HG03159 (cell line): ENCODE measurements at regions not wholly inside any gene's neighbourhood (a gene's known extent, or its start where the extent isn't known, plus 50 kb on each side); places are given as distances from the start of the nearest gene placed in this dataset.

Experiments used
- ATAC-seq: cut with Tn5 transposase; IDR thresholded peaks from one replicate; pipeline ENCODE4 v1.9.1; 2021; ENCODE audit warnings: mild to moderate bottlenecking, moderate library complexity; ENCODE audit not compliant: unreplicated experiment

GRCh38 chr13:40232311-40233040 is 434.0 kb downstream of the FOXO1 start:
- no peak for ATAC-seq

GRCh38 chr13:40233731-40234195 is 432.7 kb downstream of the FOXO1 start:
- no peak for ATAC-seq

DNA sequence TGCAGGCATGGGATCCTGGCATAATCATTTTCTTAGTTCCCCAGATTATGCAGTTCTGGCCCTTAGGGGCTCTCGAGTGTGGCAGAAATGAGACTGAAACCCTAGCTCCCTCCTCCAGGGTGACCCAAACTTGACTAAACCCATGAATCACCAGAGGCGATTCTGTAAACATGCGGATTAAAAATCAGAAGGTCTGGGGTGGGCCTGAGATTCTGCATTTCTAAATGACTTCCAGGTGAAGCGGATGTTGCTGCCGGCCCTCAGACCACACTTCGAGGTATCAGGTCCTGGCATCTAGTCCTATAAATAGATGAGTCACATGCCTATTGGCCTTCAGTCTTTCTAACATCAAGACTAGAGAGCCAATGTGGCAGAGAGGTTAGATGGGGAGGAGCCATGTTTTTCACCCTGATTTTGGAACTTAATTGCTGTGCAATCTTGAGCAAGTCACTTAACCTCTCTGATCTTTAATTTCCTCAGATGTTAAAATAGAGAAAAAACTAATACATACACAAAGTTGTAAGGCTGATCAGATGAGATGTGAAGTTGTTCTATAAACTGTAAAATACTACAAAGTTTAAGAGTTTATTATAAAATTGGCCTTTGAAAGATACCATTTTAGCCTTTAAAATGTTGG is 431.2 kb downstream of the FOXO1 start:
- ATAC-seq: no peak

GRCh38 chr13:40236566-40237168 is 429.8 kb downstream of the FOXO1 start:
- ATAC-seq: no peak

DNA sequence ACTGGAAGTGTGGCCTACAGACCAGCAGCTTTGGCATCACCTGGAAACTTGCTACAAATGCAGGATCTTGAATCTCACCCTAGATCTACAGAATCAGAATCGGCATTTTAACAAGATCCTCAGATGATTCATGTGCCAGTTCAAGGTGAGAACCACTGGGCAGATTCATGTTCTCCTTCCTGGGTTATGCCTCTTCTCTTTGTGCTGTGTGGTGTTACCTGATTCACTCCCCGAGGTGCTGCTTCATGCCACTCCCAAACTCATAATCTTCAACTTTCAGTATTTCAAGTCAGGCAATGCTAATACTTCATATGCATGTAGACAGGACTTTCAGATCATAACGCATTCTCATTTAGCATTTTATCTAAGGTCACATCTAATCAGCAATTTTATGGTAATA is 427.7 kb downstream of the FOXO1 start:
- ATAC-seq: no peak

GRCh38 chr13:40240293-40240692 is 426.1 kb downstream of the FOXO1 start:
- ATAC-seq: no peak

DNA sequence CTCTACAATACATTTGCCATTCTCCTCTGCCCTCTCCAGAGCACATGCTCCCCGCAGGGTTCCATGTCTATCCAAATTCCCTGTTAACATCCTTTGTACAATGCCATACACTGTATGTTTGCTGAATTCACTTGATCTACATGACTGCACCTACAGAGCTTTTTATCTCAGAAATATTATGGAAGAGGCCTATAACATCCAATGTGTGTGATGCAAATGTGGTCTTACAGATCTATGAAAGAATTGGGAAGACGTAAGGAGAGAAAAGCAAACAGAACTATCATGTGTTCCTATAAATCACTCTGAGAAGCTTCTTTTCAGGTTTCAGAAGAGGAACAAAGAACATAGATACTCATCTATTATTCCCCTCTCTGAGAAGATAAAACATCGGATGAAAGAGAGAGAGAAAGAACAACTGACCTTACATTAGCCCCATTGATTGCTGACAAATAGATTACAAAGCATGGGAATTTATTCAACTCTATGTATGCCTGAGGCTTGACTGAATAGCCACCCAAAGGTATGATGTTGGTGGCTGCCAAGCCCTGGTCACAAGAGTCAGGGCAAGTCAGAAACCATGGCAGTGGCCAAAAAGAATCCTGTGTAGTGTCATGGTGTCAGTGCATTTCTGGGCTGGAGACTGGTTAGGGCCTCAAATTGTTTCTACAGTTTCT is 425.2 kb downstream of the FOXO1 start:
- no peak for ATAC-seq

DNA sequence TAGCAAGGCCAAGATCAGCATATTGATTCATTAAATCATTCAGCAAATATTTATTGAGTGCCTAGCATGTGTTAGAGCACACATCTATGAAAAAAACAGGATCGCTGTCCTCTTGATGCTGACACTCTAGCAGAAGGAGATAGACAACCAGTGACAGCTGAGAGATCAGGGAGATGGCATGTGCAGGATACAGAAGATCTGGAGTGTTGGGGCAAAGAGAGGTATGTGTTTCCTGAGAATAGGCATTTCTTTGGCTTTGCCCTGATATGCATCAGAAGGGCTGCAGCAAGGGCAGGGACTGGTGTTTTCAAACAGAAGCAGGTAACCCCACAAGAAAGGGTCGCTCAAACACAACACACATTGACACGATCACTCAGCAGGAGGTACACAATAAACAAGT is 423.4 kb downstream of the FOXO1 start:
- ATAC-seq: no peak

GRCh38 chr13:40243982-40244381 is 422.5 kb downstream of the FOXO1 start:
- no peak for ATAC-seq

- ATAC-seq: no peak
These were observed 420.9 kb downstream of the FOXO1 start for GRCh38 chr13:40245567-40245966.

GRCh38 chr13:40247845-40248244 is 418.6 kb downstream of the FOXO1 start:
- no peak for ATAC-seq

GRCh38 chr13:40251343-40252032 is 415.0 kb downstream of the FOXO1 start:
- no peak for ATAC-seq

- ATAC-seq: no peak
These were observed 414.2 kb downstream of the FOXO1 start for GRCh38 chr13:40252241-40252640.

GRCh38 chr13:40252676-40253075 is 413.8 kb downstream of the FOXO1 start:
- no peak for ATAC-seq

GRCh38 chr13:40254394-40254793 is 412.0 kb downstream of the FOXO1 start:
- ATAC-seq: no peak

DNA sequence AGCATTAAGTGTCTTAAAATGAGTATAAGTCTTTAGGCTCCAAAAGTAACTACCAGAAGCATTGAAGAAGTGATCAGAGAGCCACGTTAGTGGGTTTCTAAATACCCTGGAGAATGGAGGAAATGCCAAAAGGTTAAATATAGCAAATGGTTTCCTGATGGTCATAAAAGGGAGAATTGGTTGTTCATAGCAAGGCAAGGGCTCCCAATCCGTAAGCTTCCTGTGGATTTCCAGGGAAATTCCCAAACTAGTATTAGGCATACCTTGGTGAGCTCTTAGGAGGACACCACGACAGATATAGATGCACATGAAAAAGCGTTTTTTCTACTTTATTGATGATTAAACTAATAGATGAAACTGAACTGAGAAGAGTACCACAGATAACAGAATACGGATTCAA is 410.9 kb downstream of the FOXO1 start:
- no peak for ATAC-seq

- ATAC-seq: no peak
These were observed 406.5 kb downstream of the FOXO1 start for GRCh38 chr13:40259899-40260298.

GRCh38 chr13:40261336-40261735 is 405.1 kb downstream of the FOXO1 start:
- ATAC-seq: no peak

DNA sequence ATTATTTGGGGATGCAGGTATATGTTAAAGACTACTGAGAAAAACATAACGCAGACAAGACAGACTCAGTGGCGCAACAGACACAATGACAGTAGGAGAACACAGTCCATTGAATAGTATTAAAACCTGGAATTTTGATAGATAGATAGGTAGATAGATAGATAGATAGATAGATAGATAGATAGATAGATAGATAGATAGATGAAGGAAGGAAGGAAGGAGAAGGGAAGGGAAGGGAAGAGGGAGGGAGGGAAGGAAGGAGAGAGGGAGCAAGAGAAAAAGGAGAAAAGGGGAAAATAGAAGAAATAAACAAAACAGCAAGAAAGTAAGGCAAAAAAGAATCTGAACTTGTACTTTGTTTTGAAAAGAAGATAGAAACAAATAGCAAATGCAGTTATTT is 404.5 kb downstream of the FOXO1 start:
- ATAC-seq: no peak

GRCh38 chr13:40269086-40269485 is 397.4 kb downstream of the FOXO1 start:
- no peak for ATAC-seq

- no peak for ATAC-seq
These were observed 395.7 kb downstream of the FOXO1 start for GRCh38 chr13:40270726-40271125.
